Stimulated activated CD8-positive, alpha-beta memory T cell treated with anti-CD3 and anti-CD28 coated beads, Interleukin-2, amount 100 ng/mL, for 48 hours (primary cell): ENCODE measurements at regions not wholly inside any gene's neighbourhood (a gene's known extent, or its start where the extent isn't known, plus 50 kb on each side); places are given as distances from the start of the nearest gene placed in this dataset.
"Not testable (repeated sequence)": the region's sequence is repeated elsewhere in the genome, so short reads cannot be mapped to it uniquely, and the experiment has no call there.

Experiments used
- DNase-seq, 2 donors: peaks; one replicate each; pipeline ENCODE4 v3.0.0-alpha.2; 2020; ENCODE audit warnings: low read depth in 2 of 2

GRCh38 chr2:12617366-12617765 is 99.4 kb upstream of the TRIB2 start:
- no peak for DNase-seq

- no peak for DNase-seq
These were observed 98.9 kb upstream of the TRIB2 start for GRCh38 chr2:12617853-12618252.

GRCh38 chr2:12618576-12618975 is 98.2 kb upstream of the TRIB2 start:
- DNase-seq: no peak

- DNase-seq: no peak
These were observed 96.8 kb upstream of the TRIB2 start for GRCh38 chr2:12619975-12620374.

GRCh38 chr2:12620759-12621158 is 96.0 kb upstream of the TRIB2 start:
- DNase-seq: no peak

- DNase-seq: no peak
These were observed 93.7 kb upstream of the TRIB2 start for GRCh38 chr2:12623051-12623450.

- no peak for DNase-seq
These were observed 92.4 kb upstream of the TRIB2 start for GRCh38 chr2:12624384-12624783.

- no peak for DNase-seq
These were observed 91.7 kb upstream of the TRIB2 start for GRCh38 chr2:12624905-12625598.

- DNase-seq: not testable (repeated sequence)
These were observed 88.2 kb upstream of the TRIB2 start for GRCh38 chr2:12628541-12628940.

- DNase-seq: no peak
These were observed 79.7 kb upstream of the TRIB2 start for GRCh38 chr2:12636837-12637581.

- DNase-seq: no peak
These were observed 79.0 kb upstream of the TRIB2 start for GRCh38 chr2:12637754-12638153.

- no peak for DNase-seq
These were observed 75.3 kb upstream of the TRIB2 start for GRCh38 chr2:12641441-12641840.

- no peak for DNase-seq
These were observed 74.4 kb upstream of the TRIB2 start for GRCh38 chr2:12642332-12642731.

- no peak for DNase-seq
These were observed 73.9 kb upstream of the TRIB2 start for GRCh38 chr2:12642859-12643258.

GRCh38 chr2:12649602-12650400 is 66.9 kb upstream of the TRIB2 start:
- no peak for DNase-seq

GRCh38 chr2:12651641-12652040 is 65.1 kb upstream of the TRIB2 start:
- DNase-seq: no peak

GRCh38 chr2:12652723-12653122 is 64.0 kb upstream of the TRIB2 start:
- no peak for DNase-seq

- DNase-seq: no peak
These were observed 59.2 kb upstream of the TRIB2 start for GRCh38 chr2:12657560-12657959.

GRCh38 chr2:12658310-12658945 is 58.3 kb upstream of the TRIB2 start:
- DNase-seq: no peak

- DNase-seq: no peak
These were observed 55.2 kb upstream of the TRIB2 start for GRCh38 chr2:12661489-12661888.

- DNase-seq: no peak
These were observed 53.3 kb upstream of the TRIB2 start for GRCh38 chr2:12663306-12664037.
